GM12878 (cell line): ENCODE measurements at regions not wholly inside any gene's neighbourhood (a gene's known extent, or its start where the extent isn't known, plus 50 kb on each side); places are given as distances from the start of the nearest gene placed in this dataset.

Experiments
- ATAC-seq: fragments of 200-7000 bp; cut with Tn5 transposase; 3 replicates; pipeline ENCODE4 v1.9.1; 2020; ENCODE audit warnings: mild to moderate bottlenecking, moderate library complexity
- BruUV-seq: library from RNA; stranded (reverse); fragments of 400-500 nt; replicated peaks from 2 replicates; lab custom pipeline; 2021; lab: Mats Ljungman, UMichigan
- CTCF ChIA-PET: fragments of 300-600 bp; sonication (Branson Sonifier 250); formaldehyde crosslinking; extraction: SDS; loops from one replicate; lab custom pipeline; 2021; ENCODE audit warnings: inconsistent platforms; lab: Yijun Ruan, JAX
- POLR2A ChIA-PET: fragments of 350-600 bp; formaldehyde crosslinking; extraction: SDS; loops from one replicate; lab custom pipeline; 2021; ENCODE audit warnings: inconsistent platforms; lab: Charles Lee
- RAD21 ChIA-PET: fragments of 300-600 bp; sonication (Branson Sonifier 250); formaldehyde crosslinking; loops from one replicate; lab custom pipeline; 2023; ENCODE audit warnings: antibody characterized with exemption; ENCODE audit not compliant: unreplicated experiment; lab: Charles Lee
- SMC1A ChIA-PET: fragments of 300-600 bp; sonication (Branson Sonifier 250); formaldehyde crosslinking; loops from one replicate; lab custom pipeline; 2023; ENCODE audit not compliant: unreplicated experiment, uncharacterized antibody; lab: Charles Lee
- DNase-seq: peaks from one replicate; pipeline ENCODE4 v3.0.0-alpha.2; 2011; ENCODE audit warnings: low read depth, low spot score
- FAIRE-seq: peaks from 3 replicates; lab custom pipeline; 2011; peaks lifted over from hg19 to GRCh38; lab: Jason Lieb, UNC
- H2AFZ ChIP-seq: 2 replicates; pipeline ENCODE4 v1.6.0; 2011; ENCODE audit warnings: low read depth, low read length, control low read depth; ENCODE audit not compliant: control insufficient read depth
- H3K27ac ChIP-seq: 2 replicates; pipeline ENCODE4 v1.5.1; 2011; ENCODE audit warnings: control low read depth; ENCODE audit not compliant: control insufficient read depth, insufficient read depth
- H3K27me3 ChIP-seq, 2 experiments: replicated peaks in 1 of 2; 2 replicates each; pipeline versions ENCODE4 v1.6.0 to v1.6.1; 2011; ENCODE audit warnings: low read length in 1 of 2; ENCODE audit not compliant: control insufficient read depth in 2 of 2, insufficient read depth in 2 of 2
- H3K36me3 ChIP-seq, 2 experiments: 2 replicates each; pipeline ENCODE4 v1.5.1; 2011; ENCODE audit warnings: low read length in 1 of 2; ENCODE audit not compliant: control insufficient read depth in 2 of 2, insufficient read depth in 2 of 2
- H3K4me1 ChIP-seq: 2 replicates; pipeline ENCODE4 v1.6.1; 2011; ENCODE audit warnings: mild to moderate bottlenecking, low read length, moderate library complexity, mixed read lengths; ENCODE audit not compliant: control insufficient read depth, insufficient read depth
- H3K4me2 ChIP-seq: 2 replicates; pipeline ENCODE4 v1.6.0; 2011; ENCODE audit warnings: control low read depth; ENCODE audit not compliant: control insufficient read depth, insufficient read depth
- H3K4me3 ChIP-seq: fragments of 200-600 bp; sonication (generic); 2 replicates; pipeline ENCODE4 v1.5.1; 2016
- H3K79me2 ChIP-seq: 2 replicates; pipeline ENCODE4 v1.6.0; 2011; ENCODE audit warnings: low read length; ENCODE audit not compliant: control insufficient read depth, insufficient read depth
- H3K9ac ChIP-seq: 2 replicates; pipeline ENCODE4 v1.8.0; 2011; ENCODE audit warnings: low read length, control low read depth, mixed read lengths; ENCODE audit not compliant: control insufficient read depth, insufficient read depth
- H3K9me3 ChIP-seq: replicated peaks from 3 replicates; pipeline ENCODE4 v1.5.1; 2011; ENCODE audit warnings: mild to moderate bottlenecking, low read length; ENCODE audit not compliant: control insufficient read depth, insufficient read depth
- H4K20me1 ChIP-seq: 2 replicates; pipeline ENCODE4 v1.6.0; 2011; ENCODE audit not compliant: control insufficient read depth, insufficient read depth
- BHLHE40 ChIP-seq, 2 experiments: fragments of 450-650 bp in 1 of 2; IDR thresholded peaks; 2 replicates each; pipeline ENCODE4 v1.6.1; 2011 to 2017; ENCODE audit warnings: low read depth in 2 of 2, borderline replicate concordance in 1 of 2, improper control_type of control experiment in 1 of 2, low read length in 1 of 2, mild to moderate bottlenecking in 1 of 2
- EED ChIP-seq: sonication (generic); IDR thresholded peaks from 2 replicates; pipeline ENCODE4 v1.6.1; 2016; ENCODE audit warnings: antibody characterized with exemption, low read depth
- HDAC2 ChIP-seq: fragments of 200-600 bp; sonication (generic); IDR thresholded peaks from 2 replicates; pipeline ENCODE4 v1.6.1; 2017
- JUNB ChIP-seq: IDR thresholded peaks from 2 replicates; pipeline ENCODE4 v1.6.1; 2016; ENCODE audit warnings: antibody characterized with exemption, mild to moderate bottlenecking
- MTA3 ChIP-seq: IDR thresholded peaks from 2 replicates; pipeline ENCODE4 v1.6.1; 2012; ENCODE audit warnings: low read length, inconsistent platforms, borderline replicate concordance
- NR2C2 ChIP-seq: IDR thresholded peaks from 2 replicates; pipeline ENCODE4 v1.6.1; 2011; ENCODE audit warnings: borderline replicate concordance, low read depth; ENCODE audit not compliant: control insufficient read depth, insufficient read length
- PAX8 ChIP-seq: fragments of 450-650 bp; IDR thresholded peaks from 2 replicates; pipeline ENCODE4 v1.6.1; 2017; ENCODE audit warnings: mild to moderate bottlenecking, moderate library complexity
- POLR2A ChIP-seq: IDR thresholded peaks from 2 replicates; pipeline ENCODE4 v1.6.1; 2011; ENCODE audit warnings: low read depth, mild to moderate bottlenecking, low read length
- POU2F2 ChIP-seq: IDR thresholded peaks from 3 replicates; pipeline ENCODE4 v1.6.1; 2011; ENCODE audit warnings: low read depth, mild to moderate bottlenecking, low read length, borderline replicate concordance
- REST ChIP-seq: IDR thresholded peaks from 2 replicates; pipeline ENCODE4 v1.6.1; 2012; ENCODE audit warnings: mild to moderate bottlenecking, low read depth, low read length
- TCF12 ChIP-seq: IDR thresholded peaks from 2 replicates; pipeline ENCODE4 v1.6.1; 2011; ENCODE audit warnings: low read depth, mild to moderate bottlenecking, low read length
- WGBS: methylation state at CpG from one replicate; pipeline ENCODE4 v1.1.6; 2016; ENCODE audit warnings: low lambda C conversion rate; ENCODE audit not compliant: insufficient replicate concordance, insufficient coverage; ENCODE audit errors: missing lambda C conversion rate; 5-methylcytosine and 5-hydroxymethylcytosine counted together
- in situ Hi-C: fragments of 300-500 bp; cut with MboI; formaldehyde crosslinking; loops from 9 replicates; pipeline ENCODE4 v1.14.3; 2018; ENCODE audit warnings: mixed read lengths
- intact Hi-C: fragments of 100-400 bp; cut with micrococcal nuclease; formaldehyde crosslinking; loops from one replicate; pipeline ENCODE4 v1.14.2; 2022; ENCODE audit not compliant: unreplicated experiment

- DNase-seq (no peak), ATAC-seq (no peak), FAIRE-seq (no peak)
- WGBS: 8% methylated on average over 5 of the region's 5 CpGs
- H2AFZ ChIP-seq: no peak overlapping the region
- SMC1A ChIA-PET: no interaction called here
- no peaks in the 10 kb centered on the region for H3K4me1 ChIP-seq
- H4K20me1 ChIP-seq: no peaks in the 10 kb centered on the region
- RAD21 ChIA-PET: no interaction called here
- TF ChIP-seq NR2C2 (no peak), POLR2A (no peak), BHLHE40 (IDR thresholded peaks at IDR 0.05; ENCODE audit: borderline replicate concordance in 1 of 2, low read depth in 2 of 2, low read length in 1 of 2) (no peak), TCF12 (no peak), EED (no peak), MTA3 (no peak), JUNB (no peak), POU2F2 (no peak), HDAC2 (no peak), REST (no peak), PAX8 (no peak)
- POLR2A ChIA-PET: no interaction called here
- H3K4me3 ChIP-seq: no peak overlapping the region
- H3K79me2 ChIP-seq: no peaks in the 10 kb centered on the region
- in situ Hi-C loops: no loop called here
- no peak overlapping the region for H3K27ac ChIP-seq
- no peak overlapping the region for H3K4me2 ChIP-seq
- H3K9me3 ChIP-seq: no peaks in the 10 kb centered on the region
- BruUV-seq: no TSS peak
- no peaks in the 10 kb centered on the region for H3K27me3 ChIP-seq
- intact Hi-C loops: no loop called here
- CTCF ChIA-PET: no interaction called here
- no peak overlapping the region for H3K9ac ChIP-seq
- H3K36me3 ChIP-seq: no peaks in the 10 kb centered on the region
These were observed 53.8 kb upstream of the FBN2 start for GRCh38 chr5:128591598-128592455.
